ENCODE measurements at regions not wholly inside any gene's neighbourhood (a gene's known extent, or its start where the extent isn't known, plus 50 kb on each side); places are given as distances from the start of the nearest gene placed in this dataset.

GRCh38 chr9:83125671-83126070 is 62.7 kb upstream of the RASEF start:
- RAD21 ChIA-PET (ENCODE audit: low non-redundant PET in 1 of 2, low total read pairs in 2 of 2, uncharacterized antibody in 2 of 2, unreplicated experiment in 2 of 2), result no interaction called here

More at GRCh38 chr9:83125671-83126070, 62.7 kb upstream of the RASEF start:
- Histone ChIP-seq H4K20me1 (ENCODE audit: insufficient read depth) (no peaks in the 10 kb centered on the region), H3K4me2 (ENCODE audit: low read length) (no peak overlapping the region), H3K9me2 (ENCODE audit: insufficient read depth) (no peaks in the 10 kb centered on the region), H3K4me1 (ENCODE audit: control insufficient read depth in 1 of 2, insufficient read depth in 2 of 2, low read length in 2 of 2) (no peaks in the 10 kb centered on the region), H3K27ac (ENCODE audit: low read depth, low read length) (no peak overlapping the region), H3K79me2 (ENCODE audit: insufficient read depth, low read length) (no peaks in the 10 kb centered on the region), H3K4me3 (replicated peaks in 1 of 2; ENCODE audit: low read depth in 1 of 2, low read length in 2 of 2) (no peak overlapping the region), H2AFZ (ENCODE audit: low read depth, low read length, poor library complexity, severe bottlenecking) (no peak overlapping the region), H3K36me3 (ENCODE audit: control insufficient read depth in 1 of 2, insufficient read depth in 2 of 2, low read length in 2 of 2) (no peaks in the 10 kb centered on the region), H3K9ac (ENCODE audit: low read length) (no peak overlapping the region), H3K27me3 (ENCODE audit: insufficient read depth, low read length) (no peaks in the 10 kb centered on the region), H3K9me3 (ENCODE audit: control insufficient read depth in 1 of 2, insufficient read depth in 1 of 2, low read depth in 1 of 2, low read length in 2 of 2) (peaks cover 0 to 4% of the 10 kb centered on the region in 2 experiments; a peak in 1 of 4 replicates)
- intact Hi-C loops (cut with micrococcal nuclease), result no loop called here
- BruUV-seq (replicated peaks), result no TSS peak
- no peak for ATAC-seq
- no peak for DNase-seq (ENCODE audit: low read depth, low spot score)
- TF ChIP-seq POLR2A (IDR thresholded peaks at IDR 0.05; ENCODE audit: borderline replicate concordance, extremely low read depth, insufficient read depth, insufficient read length), result no peak
- no peak for TF ChIP-seq ATF3 (IDR thresholded peaks at IDR 0.05)
- TF ChIP-seq POLR2AphosphoS5 (IDR thresholded peaks at IDR 0.05; ENCODE audit: low read depth, low read length), result no peak
- TF ChIP-seq ZFX (IDR thresholded peaks at IDR 0.05), result no peak
- TF ChIP-seq REST (IDR thresholded peaks at IDR 0.05; ENCODE audit: low read depth), result no peak
- ChIA-PET CTCF (no interaction called here), POLR2A (no interaction called here)

Measured in HCT116 (cell line).